PC-3 (cell line): ENCODE measurements at regions not wholly inside any gene's neighbourhood (a gene's known extent, or its start where the extent isn't known, plus 50 kb on each side); places are given as distances from the start of the nearest gene placed in this dataset.

Source experiments
- EZH2phosphoT487 ChIP-seq: fragments of 300-600 bp; sonication (generic); IDR thresholded peaks from 2 replicates; pipeline ENCODE4 v1.6.1; 2018; ENCODE audit warnings: mild to moderate bottlenecking, antibody characterized with exemption, low read length, borderline replicate concordance
- TF ChIP-seq, protein P1 (sequence below): fragments of 300-600 bp; sonication (generic); conservative IDR thresholded peaks from 2 replicates; pipeline ENCODE4 v1.5.1; 2017; ENCODE audit warnings: antibody characterized with exemption, low read depth, mild to moderate bottlenecking, low read length

DNA sequence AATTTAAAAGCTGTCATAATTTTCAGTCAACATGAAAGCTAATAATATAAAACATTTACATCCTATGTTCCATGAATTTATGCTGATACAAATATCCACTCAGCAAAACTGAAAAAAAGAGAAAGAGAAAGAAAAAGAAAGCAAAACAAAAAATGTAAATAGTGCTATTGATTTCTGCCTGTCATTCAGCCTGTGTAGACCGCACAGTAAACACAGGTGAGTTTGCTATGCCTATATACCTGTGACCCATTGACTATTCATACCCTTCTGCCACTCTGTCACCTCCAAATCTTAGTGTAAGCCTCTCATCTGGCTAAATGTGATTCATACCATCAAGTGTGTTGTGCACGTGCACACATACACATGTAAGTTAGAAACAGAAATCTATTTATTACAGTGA is 359.0 kb upstream of the RORB start:
- TF ChIP-seq, protein P1, sequence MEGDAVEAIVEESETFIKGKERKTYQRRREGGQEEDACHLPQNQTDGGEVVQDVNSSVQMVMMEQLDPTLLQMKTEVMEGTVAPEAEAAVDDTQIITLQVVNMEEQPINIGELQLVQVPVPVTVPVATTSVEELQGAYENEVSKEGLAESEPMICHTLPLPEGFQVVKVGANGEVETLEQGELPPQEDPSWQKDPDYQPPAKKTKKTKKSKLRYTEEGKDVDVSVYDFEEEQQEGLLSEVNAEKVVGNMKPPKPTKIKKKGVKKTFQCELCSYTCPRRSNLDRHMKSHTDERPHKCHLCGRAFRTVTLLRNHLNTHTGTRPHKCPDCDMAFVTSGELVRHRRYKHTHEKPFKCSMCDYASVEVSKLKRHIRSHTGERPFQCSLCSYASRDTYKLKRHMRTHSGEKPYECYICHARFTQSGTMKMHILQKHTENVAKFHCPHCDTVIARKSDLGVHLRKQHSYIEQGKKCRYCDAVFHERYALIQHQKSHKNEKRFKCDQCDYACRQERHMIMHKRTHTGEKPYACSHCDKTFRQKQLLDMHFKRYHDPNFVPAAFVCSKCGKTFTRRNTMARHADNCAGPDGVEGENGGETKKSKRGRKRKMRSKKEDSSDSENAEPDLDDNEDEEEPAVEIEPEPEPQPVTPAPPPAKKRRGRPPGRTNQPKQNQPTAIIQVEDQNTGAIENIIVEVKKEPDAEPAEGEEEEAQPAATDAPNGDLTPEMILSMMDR, result no peak
- no peak for TF ChIP-seq EZH2phosphoT487
